ENCODE measurements at regions not wholly inside any gene's neighbourhood (a gene's known extent, or its start where the extent isn't known, plus 50 kb on each side); places are given as distances from the start of the nearest gene placed in this dataset.

DNA sequence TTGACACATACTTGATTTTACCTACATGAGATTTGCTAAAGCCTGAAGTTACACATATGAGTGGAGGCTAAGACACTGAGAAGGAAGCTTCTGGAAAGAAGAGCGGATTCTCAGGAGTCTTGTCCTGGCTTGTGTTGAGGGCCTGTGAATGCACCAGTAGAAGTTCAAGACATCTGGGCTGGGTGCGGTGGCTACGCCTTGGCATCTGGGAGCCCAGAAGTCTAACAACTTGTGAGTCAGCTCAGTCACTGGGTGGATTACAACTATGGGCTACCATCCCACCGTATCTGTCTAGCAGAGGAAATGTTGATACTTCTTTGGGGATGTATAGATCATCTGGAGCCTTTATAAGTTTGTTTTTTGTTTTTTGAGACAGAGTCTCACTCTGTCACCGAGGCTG, 375.6 kb upstream of the SMIM31 start:
- H3K4me3 ChIP-seq (ENCODE audit: low read depth, low read length): no peak overlapping the region
- in situ Hi-C loops (cut with HindIII; ENCODE audit: low pct_ligation_motif_present, low sequenced_read_pairs): no loop called here
- no peaks in the 10 kb centered on the region for H3K36me3 ChIP-seq (replicated peaks)
- DNase-seq: no peak
- TF ChIP-seq CTCF (IDR thresholded peaks at IDR 0.05; ENCODE audit: low read depth, low read length, missing control alignments): no peak
- no peak overlapping the region for H3K27ac ChIP-seq
- no peaks in the 10 kb centered on the region for H3K27me3 ChIP-seq (replicated peaks)

DNA sequence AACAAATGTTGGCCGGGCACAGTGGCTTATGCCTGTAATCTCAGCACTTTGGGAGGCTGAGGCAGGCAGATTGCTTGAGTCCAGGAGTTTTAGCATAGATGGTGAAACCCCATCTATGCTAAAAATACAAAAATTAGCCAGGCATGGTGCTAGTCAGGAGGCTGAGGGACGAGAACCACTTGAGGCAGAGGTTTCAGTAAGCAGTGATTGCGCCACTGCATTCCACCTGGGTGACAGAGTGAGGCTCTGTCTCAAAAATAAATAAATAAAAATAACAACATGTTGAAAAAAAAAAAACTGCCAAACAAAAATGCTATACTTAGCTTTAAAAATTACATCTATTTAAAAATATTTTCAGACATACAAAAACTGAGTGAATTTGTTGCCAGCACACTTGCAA, 374.2 kb upstream of the SMIM31 start:
- Histone ChIP-seq H3K27me3 (replicated peaks) (no peaks in the 10 kb centered on the region), H3K4me3 (ENCODE audit: low read depth, low read length) (no peak overlapping the region), H3K27ac (no peak overlapping the region), H3K36me3 (replicated peaks) (no peaks in the 10 kb centered on the region)
- in situ Hi-C loops (cut with HindIII; ENCODE audit: low pct_ligation_motif_present, low sequenced_read_pairs): no loop called here
- no peak for TF ChIP-seq CTCF (IDR thresholded peaks at IDR 0.05; ENCODE audit: low read depth, low read length, missing control alignments)
- no peak for DNase-seq

- Histone ChIP-seq H3K27me3 (replicated peaks) (no peaks in the 10 kb centered on the region), H3K36me3 (replicated peaks) (no peaks in the 10 kb centered on the region), H3K4me3 (ENCODE audit: low read depth, low read length) (no peak overlapping the region), H3K27ac (no peak overlapping the region)
- DNase-seq: no peak
- no peak for TF ChIP-seq CTCF (IDR thresholded peaks at IDR 0.05; ENCODE audit: low read depth, low read length, missing control alignments)
- in situ Hi-C loops (cut with HindIII; ENCODE audit: low pct_ligation_motif_present, low sequenced_read_pairs): no loop called here
These were observed 372.1 kb upstream of the SMIM31 start for GRCh38 chr4:164381859-164382258.

GRCh38 chr4:164383058-164383357, 370.9 kb upstream of the SMIM31 start:
- in situ Hi-C loops (cut with HindIII; ENCODE audit: low pct_ligation_motif_present, low sequenced_read_pairs): no loop called here
- Histone ChIP-seq H3K36me3 (replicated peaks) (no peaks in the 10 kb centered on the region), H3K4me3 (ENCODE audit: low read depth, low read length) (peak overlapping the region; percentile 62), H3K27ac (no peak overlapping the region), H3K27me3 (replicated peaks) (no peaks in the 10 kb centered on the region)
- peak; percentile 3 for DNase-seq
- TF ChIP-seq CTCF (IDR thresholded peaks at IDR 0.05; ENCODE audit: low read depth, low read length, missing control alignments): no peak

DNA sequence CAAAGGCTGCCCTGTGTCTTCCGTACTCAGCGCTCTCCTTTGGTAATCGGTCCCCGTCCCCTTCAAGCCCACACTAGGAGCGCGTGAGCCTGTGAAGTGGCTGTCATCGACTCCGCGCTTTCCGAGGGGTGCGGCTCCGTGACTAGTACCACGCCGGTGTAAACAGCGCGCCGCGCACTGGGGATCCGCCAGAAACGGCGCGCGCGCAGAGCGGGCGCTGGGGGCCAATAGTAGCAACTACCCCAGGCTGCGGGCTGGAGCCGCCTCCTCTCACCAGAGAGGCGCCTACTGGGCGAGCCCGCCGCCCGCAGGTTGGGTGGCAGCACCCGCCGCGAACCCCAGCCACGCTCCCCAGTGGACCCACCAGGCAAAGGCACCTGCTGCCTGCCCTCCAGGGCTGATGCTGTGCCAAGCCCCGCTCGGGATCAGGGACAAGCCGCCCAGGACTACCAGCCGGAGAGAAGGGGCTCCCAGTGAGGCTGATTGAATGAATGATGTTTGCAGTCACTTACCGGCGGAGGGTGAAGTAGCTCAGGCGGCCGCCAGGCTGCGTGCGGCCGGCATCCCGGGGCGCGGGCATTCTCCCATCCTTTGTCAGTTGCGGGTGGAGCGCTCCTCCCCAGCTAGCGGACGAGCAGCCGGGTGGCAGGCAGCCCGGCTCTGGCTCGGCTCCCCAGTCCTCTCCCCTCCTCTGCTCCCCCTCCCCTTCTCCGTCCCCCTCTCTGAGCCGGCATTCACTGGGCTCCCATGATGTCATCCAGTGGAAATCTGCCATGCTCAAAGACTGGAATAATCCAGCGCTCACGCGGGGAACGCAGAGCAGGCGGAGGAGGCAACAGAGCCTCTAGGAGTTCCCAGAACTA, 370.3 kb upstream of the SMIM31 start:
- Histone ChIP-seq H3K27ac (no peak overlapping the region), H3K4me3 (ENCODE audit: low read depth, low read length) (peak overlapping the region; percentile 62), H3K27me3 (replicated peaks) (no peaks in the 10 kb centered on the region), H3K36me3 (replicated peaks) (no peaks in the 10 kb centered on the region)
- in situ Hi-C loops (cut with HindIII; ENCODE audit: low pct_ligation_motif_present, low sequenced_read_pairs): no loop called here
- TF ChIP-seq CTCF (IDR thresholded peaks at IDR 0.05; ENCODE audit: low read depth, low read length, missing control alignments): peak; percentile 74
- DNase-seq: peak; percentile 33

- no peaks in the 10 kb centered on the region for H3K27me3 ChIP-seq (replicated peaks)
- DNase-seq: no peak
- H3K36me3 ChIP-seq (replicated peaks): no peaks in the 10 kb centered on the region
- in situ Hi-C loops (cut with HindIII; ENCODE audit: low pct_ligation_motif_present, low sequenced_read_pairs): no loop called here
- H3K27ac ChIP-seq: no peak overlapping the region
- no peak for TF ChIP-seq CTCF (IDR thresholded peaks at IDR 0.05; ENCODE audit: low read depth, low read length, missing control alignments)
- no peak overlapping the region for H3K4me3 ChIP-seq (ENCODE audit: low read depth, low read length)
These were observed 369.5 kb upstream of the SMIM31 start for GRCh38 chr4:164384416-164384815.
